ENCODE measurements at regions not wholly inside any gene's neighbourhood (a gene's known extent, or its start where the extent isn't known, plus 50 kb on each side); places are given as distances from the start of the nearest gene placed in this dataset.

DNA sequence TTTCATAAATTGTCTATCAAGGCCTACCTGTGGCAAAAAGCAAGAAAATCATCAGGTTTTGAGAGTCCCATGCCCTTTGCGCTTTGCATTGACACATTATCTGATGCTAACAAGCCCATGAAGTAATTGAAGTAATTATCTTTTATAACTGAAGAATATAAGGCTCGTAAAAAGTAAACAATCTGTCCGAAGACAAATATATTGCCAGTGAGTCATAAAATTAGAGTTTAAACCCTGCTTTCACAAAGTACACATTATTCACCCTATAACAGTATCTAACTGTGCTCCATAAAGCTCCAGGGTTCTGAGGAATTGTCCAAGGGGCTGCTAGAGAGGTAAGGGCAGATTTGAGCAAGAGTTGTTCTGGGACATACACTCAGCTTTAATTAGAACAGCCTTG lies 102.3 kb upstream of the PPP1R3A start:
- Histone ChIP-seq H3K9ac (ENCODE audit: low read length) (no peak overlapping the region), H3F3A (ENCODE audit: insufficient read depth, low read length) (no peaks in the 10 kb centered on the region), H2AFZ (ENCODE audit: low read length) (no peak overlapping the region), H3K4me3 (ENCODE audit: low read depth, low read length, poor library complexity, severe bottlenecking) (no peak overlapping the region), H3K27ac (ENCODE audit: low read depth, low read length, poor library complexity, severe bottlenecking) (no peak overlapping the region), H3K4me2 (ENCODE audit: low read length) (no peak overlapping the region), H3K79me2 (ENCODE audit: insufficient read depth, low read length) (no peaks in the 10 kb centered on the region), H3K9me2 (ENCODE audit: low read depth, low read length) (no peaks in the 10 kb centered on the region), H4K20me1 (ENCODE audit: insufficient read depth, low read length) (no peaks in the 10 kb centered on the region), H3K9me3 (ENCODE audit: low read length) (no peaks in the 10 kb centered on the region), H3K4me1 (ENCODE audit: insufficient read depth, low read length, severe bottlenecking) (no peaks in the 10 kb centered on the region), H3K27me3 (ENCODE audit: insufficient read depth, low read length) (no peaks in the 10 kb centered on the region), H3K36me3 (ENCODE audit: insufficient read depth, low read length) (no peaks in the 10 kb centered on the region)
- TF ChIP-seq, protein P1, sequence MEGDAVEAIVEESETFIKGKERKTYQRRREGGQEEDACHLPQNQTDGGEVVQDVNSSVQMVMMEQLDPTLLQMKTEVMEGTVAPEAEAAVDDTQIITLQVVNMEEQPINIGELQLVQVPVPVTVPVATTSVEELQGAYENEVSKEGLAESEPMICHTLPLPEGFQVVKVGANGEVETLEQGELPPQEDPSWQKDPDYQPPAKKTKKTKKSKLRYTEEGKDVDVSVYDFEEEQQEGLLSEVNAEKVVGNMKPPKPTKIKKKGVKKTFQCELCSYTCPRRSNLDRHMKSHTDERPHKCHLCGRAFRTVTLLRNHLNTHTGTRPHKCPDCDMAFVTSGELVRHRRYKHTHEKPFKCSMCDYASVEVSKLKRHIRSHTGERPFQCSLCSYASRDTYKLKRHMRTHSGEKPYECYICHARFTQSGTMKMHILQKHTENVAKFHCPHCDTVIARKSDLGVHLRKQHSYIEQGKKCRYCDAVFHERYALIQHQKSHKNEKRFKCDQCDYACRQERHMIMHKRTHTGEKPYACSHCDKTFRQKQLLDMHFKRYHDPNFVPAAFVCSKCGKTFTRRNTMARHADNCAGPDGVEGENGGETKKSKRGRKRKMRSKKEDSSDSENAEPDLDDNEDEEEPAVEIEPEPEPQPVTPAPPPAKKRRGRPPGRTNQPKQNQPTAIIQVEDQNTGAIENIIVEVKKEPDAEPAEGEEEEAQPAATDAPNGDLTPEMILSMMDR (IDR thresholded peaks at IDR 0.05; ENCODE audit: low read length) = no peak
- no peak for TF ChIP-seq EZH2 (IDR thresholded peaks at IDR 0.05; ENCODE audit: borderline replicate concordance, low read length)

DNA sequence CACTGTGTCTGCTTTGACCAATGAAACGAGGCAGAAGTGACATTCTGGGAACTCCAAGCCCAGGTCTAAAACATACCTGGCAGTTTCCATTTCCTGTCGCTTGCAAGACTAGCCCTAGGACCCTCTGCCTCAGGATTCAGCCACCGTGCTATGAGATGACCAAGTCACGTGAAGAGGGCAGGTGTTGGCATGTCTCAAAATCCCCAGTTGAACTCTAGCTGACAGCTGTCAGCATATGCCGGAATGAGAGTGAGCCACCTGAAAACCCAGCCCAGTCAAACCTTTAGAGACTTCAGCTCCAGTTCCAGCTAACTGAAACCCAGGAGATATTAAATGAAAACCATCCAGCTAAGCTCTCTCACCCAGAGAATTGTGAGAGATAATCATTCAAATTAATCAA lies 89.9 kb upstream of the PPP1R3A start:
- Histone ChIP-seq H2AFZ (ENCODE audit: low read length) (no peak overlapping the region), H3K27ac (ENCODE audit: low read depth, low read length, poor library complexity, severe bottlenecking) (no peak overlapping the region), H3K27me3 (ENCODE audit: insufficient read depth, low read length) (no peaks in the 10 kb centered on the region), H3K4me3 (ENCODE audit: low read depth, low read length, poor library complexity, severe bottlenecking) (no peak overlapping the region), H3K36me3 (ENCODE audit: insufficient read depth, low read length) (no peaks in the 10 kb centered on the region), H3K9ac (ENCODE audit: low read length) (no peak overlapping the region), H3K4me1 (ENCODE audit: insufficient read depth, low read length, severe bottlenecking) (no peaks in the 10 kb centered on the region), H3K9me3 (ENCODE audit: low read length) (no peaks in the 10 kb centered on the region), H4K20me1 (ENCODE audit: insufficient read depth, low read length) (no peaks in the 10 kb centered on the region), H3K4me2 (ENCODE audit: low read length) (no peak overlapping the region), H3F3A (ENCODE audit: insufficient read depth, low read length) (no peaks in the 10 kb centered on the region), H3K9me2 (ENCODE audit: low read depth, low read length) (no peaks in the 10 kb centered on the region), H3K79me2 (ENCODE audit: insufficient read depth, low read length) (no peaks in the 10 kb centered on the region)
- TF ChIP-seq EZH2 (IDR thresholded peaks at IDR 0.05; ENCODE audit: borderline replicate concordance, low read length) = no peak
- TF ChIP-seq, protein P1 (IDR thresholded peaks at IDR 0.05; ENCODE audit: low read length) = no peak

DNA sequence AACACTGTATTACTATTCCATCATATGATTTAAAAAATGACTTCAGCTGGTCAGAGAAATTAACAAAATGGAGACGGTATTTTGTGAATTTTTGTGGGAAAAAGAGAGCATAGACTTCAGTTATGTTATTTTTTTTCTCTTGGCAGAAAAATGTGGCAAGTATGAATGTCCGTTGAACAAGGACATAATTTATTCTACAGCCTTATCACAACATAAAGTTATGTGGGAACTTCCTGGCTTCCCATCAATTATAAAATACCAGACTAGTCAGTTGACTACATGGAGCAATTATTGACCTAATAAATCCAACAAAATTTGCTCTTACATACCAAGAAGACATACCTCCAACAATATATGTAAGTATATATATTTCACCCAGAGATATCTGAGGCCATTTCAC lies 88.6 kb upstream of the PPP1R3A start:
- TF ChIP-seq, protein P1 (IDR thresholded peaks at IDR 0.05; ENCODE audit: low read length) = no peak
- TF ChIP-seq EZH2 (IDR thresholded peaks at IDR 0.05; ENCODE audit: borderline replicate concordance, low read length) = no peak
- H3K27me3 ChIP-seq (ENCODE audit: insufficient read depth, low read length) = no peaks in the 10 kb centered on the region

More for the DNA sequence above, 88.6 kb upstream of the PPP1R3A start:
- H4K20me1 ChIP-seq (ENCODE audit: insufficient read depth, low read length) = no peaks in the 10 kb centered on the region
- H3K4me2 ChIP-seq (ENCODE audit: low read length) = no peak overlapping the region
- H3K4me1 ChIP-seq (ENCODE audit: insufficient read depth, low read length, severe bottlenecking) = no peaks in the 10 kb centered on the region
- no peaks in the 10 kb centered on the region for H3F3A ChIP-seq (ENCODE audit: insufficient read depth, low read length)
- H2AFZ ChIP-seq (ENCODE audit: low read length) = no peak overlapping the region
- no peaks in the 10 kb centered on the region for H3K9me2 ChIP-seq (ENCODE audit: low read depth, low read length)
- H3K79me2 ChIP-seq (ENCODE audit: insufficient read depth, low read length) = no peaks in the 10 kb centered on the region
- no peak overlapping the region for H3K9ac ChIP-seq (ENCODE audit: low read length)
- no peaks in the 10 kb centered on the region for H3K9me3 ChIP-seq (ENCODE audit: low read length)
- no peaks in the 10 kb centered on the region for H3K36me3 ChIP-seq (ENCODE audit: insufficient read depth, low read length)
- no peak overlapping the region for H3K27ac ChIP-seq (ENCODE audit: low read depth, low read length, poor library complexity, severe bottlenecking)
- no peak overlapping the region for H3K4me3 ChIP-seq (ENCODE audit: low read depth, low read length, poor library complexity, severe bottlenecking)
